ENCODE measurements at regions not wholly inside any gene's neighbourhood (a gene's known extent, or its start where the extent isn't known, plus 50 kb on each side); places are given as distances from the start of the nearest gene placed in this dataset.
A peak's percentile ranks its signal among the peaks of the same experiment; 100 is the strongest.

GRCh38 chr6:53433261-53433950 is 84.7 kb upstream of the ELOVL5 start:
- no peaks in the 10 kb centered on the region for H3K9me3 ChIP-seq (ENCODE audit: control insufficient read depth in 2 of 2, insufficient read depth in 1 of 2, low read depth in 1 of 2, low read length in 1 of 2)
- H3K36me3 ChIP-seq (ENCODE audit: control insufficient read depth in 3 of 3, insufficient read depth in 2 of 3, low read depth in 1 of 3, low read length in 3 of 3) = no peaks in the 10 kb centered on the region
- H3K27me3 ChIP-seq (ENCODE audit: control insufficient read depth in 3 of 3, insufficient read depth in 3 of 3, low read length in 3 of 3) = no peaks in the 10 kb centered on the region
- no peak overlapping the region for H3K4me3 ChIP-seq (ENCODE audit: low read depth in 1 of 3, low read length in 3 of 3)
- no peaks in the 10 kb centered on the region for H3K4me1 ChIP-seq (ENCODE audit: control insufficient read depth in 3 of 3, insufficient read depth in 2 of 3, low read depth in 1 of 3, low read length in 2 of 3)
- no peak overlapping the region for H3K27ac ChIP-seq (ENCODE audit: low read depth in 1 of 3, low read length in 2 of 3)
- 35 to 54% (median 35%) methylated on average over 4 of the region's 4 CpGs for WGBS, 3 donors
- DNase-seq = no peak
- no peak for FAIRE-seq

GRCh38 chr6:53432318-53433161 is 83.8 kb upstream of the ELOVL5 start:
- Histone ChIP-seq H3K36me3 (ENCODE audit: control insufficient read depth in 3 of 3, insufficient read depth in 2 of 3, low read depth in 1 of 3, low read length in 3 of 3) (no peaks in the 10 kb centered on the region), H3K27ac (ENCODE audit: low read depth in 1 of 3, low read length in 2 of 3) (no peak overlapping the region), H3K4me1 (ENCODE audit: control insufficient read depth in 3 of 3, insufficient read depth in 2 of 3, low read depth in 1 of 3, low read length in 2 of 3) (no peaks in the 10 kb centered on the region), H3K4me3 (ENCODE audit: low read depth in 1 of 3, low read length in 3 of 3) (no peak overlapping the region), H3K27me3 (ENCODE audit: control insufficient read depth in 3 of 3, insufficient read depth in 3 of 3, low read length in 3 of 3) (no peaks in the 10 kb centered on the region), H3K9me3 (ENCODE audit: control insufficient read depth in 2 of 2, insufficient read depth in 1 of 2, low read depth in 1 of 2, low read length in 1 of 2) (no peaks in the 10 kb centered on the region)
- no peak for FAIRE-seq
- peak in 1 of 2 donors; percentile 26 for DNase-seq
- 73 to 83% (median 74%) methylated on average over 8 of the region's 8 CpGs for WGBS, 3 donors

GRCh38 chr6:53431704-53432103 is 83.0 kb upstream of the ELOVL5 start:
- H3K9me3 ChIP-seq (ENCODE audit: control insufficient read depth in 2 of 2, insufficient read depth in 1 of 2, low read depth in 1 of 2, low read length in 1 of 2) = no peaks in the 10 kb centered on the region
- no peaks in the 10 kb centered on the region for H3K36me3 ChIP-seq (ENCODE audit: control insufficient read depth in 3 of 3, insufficient read depth in 2 of 3, low read depth in 1 of 3, low read length in 3 of 3)
- H3K27ac ChIP-seq (ENCODE audit: low read depth in 1 of 3, low read length in 2 of 3) = no peak overlapping the region
- peak in 1 of 2 donors; percentile 9 for DNase-seq
- no peak overlapping the region for H3K4me3 ChIP-seq (ENCODE audit: low read depth in 1 of 3, low read length in 3 of 3)
- FAIRE-seq = no peak
- WGBS, 3 donors = 68 to 82% (median 77%) methylated on average over 4 of the region's 4 CpGs
- no peaks in the 10 kb centered on the region for H3K4me1 ChIP-seq (ENCODE audit: control insufficient read depth in 3 of 3, insufficient read depth in 2 of 3, low read depth in 1 of 3, low read length in 2 of 3)
- H3K27me3 ChIP-seq (ENCODE audit: control insufficient read depth in 3 of 3, insufficient read depth in 3 of 3, low read length in 3 of 3) = no peaks in the 10 kb centered on the region

GRCh38 chr6:53429401-53429800 is 80.7 kb upstream of the ELOVL5 start:
- no peak for DNase-seq
- Histone ChIP-seq H3K36me3 (ENCODE audit: control insufficient read depth in 3 of 3, insufficient read depth in 2 of 3, low read depth in 1 of 3, low read length in 3 of 3) (no peaks in the 10 kb centered on the region), H3K27ac (ENCODE audit: low read depth in 1 of 3, low read length in 2 of 3) (no peak overlapping the region), H3K9me3 (ENCODE audit: control insufficient read depth in 2 of 2, insufficient read depth in 1 of 2, low read depth in 1 of 2, low read length in 1 of 2) (no peaks in the 10 kb centered on the region), H3K4me1 (ENCODE audit: control insufficient read depth in 3 of 3, insufficient read depth in 2 of 3, low read depth in 1 of 3, low read length in 2 of 3) (no peaks in the 10 kb centered on the region), H3K27me3 (ENCODE audit: control insufficient read depth in 3 of 3, insufficient read depth in 3 of 3, low read length in 3 of 3) (no peaks in the 10 kb centered on the region), H3K4me3 (ENCODE audit: low read depth in 1 of 3, low read length in 3 of 3) (no peak overlapping the region)
- FAIRE-seq = no peak

- 77 to 93% (median 82%) methylated on average over 1 of the region's 1 CpG for WGBS, 3 donors
- DNase-seq (no peak), FAIRE-seq (no peak)
- Histone ChIP-seq H3K4me1 (ENCODE audit: control insufficient read depth in 3 of 3, insufficient read depth in 2 of 3, low read depth in 1 of 3, low read length in 2 of 3) (no peaks in the 10 kb centered on the region), H3K4me3 (ENCODE audit: low read depth in 1 of 3, low read length in 3 of 3) (no peak overlapping the region), H3K9me3 (ENCODE audit: control insufficient read depth in 2 of 2, insufficient read depth in 1 of 2, low read depth in 1 of 2, low read length in 1 of 2) (no peaks in the 10 kb centered on the region), H3K27ac (ENCODE audit: low read depth in 1 of 3, low read length in 2 of 3) (no peak overlapping the region), H3K36me3 (ENCODE audit: control insufficient read depth in 3 of 3, insufficient read depth in 2 of 3, low read depth in 1 of 3, low read length in 3 of 3) (no peaks in the 10 kb centered on the region), H3K27me3 (ENCODE audit: control insufficient read depth in 3 of 3, insufficient read depth in 3 of 3, low read length in 3 of 3) (no peaks in the 10 kb centered on the region)
These were observed 80.1 kb upstream of the ELOVL5 start for GRCh38 chr6:53428886-53429285.

- no peaks in the 10 kb centered on the region for H3K27me3 ChIP-seq (ENCODE audit: control insufficient read depth in 3 of 3, insufficient read depth in 3 of 3, low read length in 3 of 3)
- H3K4me3 ChIP-seq (ENCODE audit: low read depth in 1 of 3, low read length in 3 of 3) = no peak overlapping the region
- FAIRE-seq (no peak), DNase-seq (no peak)
- H3K27ac ChIP-seq (ENCODE audit: low read depth in 1 of 3, low read length in 2 of 3) = no peak overlapping the region
- H3K9me3 ChIP-seq (ENCODE audit: control insufficient read depth in 2 of 2, insufficient read depth in 1 of 2, low read depth in 1 of 2, low read length in 1 of 2) = no peaks in the 10 kb centered on the region
- H3K36me3 ChIP-seq (ENCODE audit: control insufficient read depth in 3 of 3, insufficient read depth in 2 of 3, low read depth in 1 of 3, low read length in 3 of 3) = no peaks in the 10 kb centered on the region
- H3K4me1 ChIP-seq (ENCODE audit: control insufficient read depth in 3 of 3, insufficient read depth in 2 of 3, low read depth in 1 of 3, low read length in 2 of 3) = no peaks in the 10 kb centered on the region
- WGBS, 3 donors = 70 to 78% (median 77%) methylated on average over 4 of the region's 4 CpGs
These were observed 78.0 kb upstream of the ELOVL5 start for GRCh38 chr6:53426667-53427270.

- Histone ChIP-seq H3K27me3 (ENCODE audit: control insufficient read depth in 3 of 3, insufficient read depth in 3 of 3, low read length in 3 of 3) (no peaks in the 10 kb centered on the region), H3K9me3 (ENCODE audit: control insufficient read depth in 2 of 2, insufficient read depth in 1 of 2, low read depth in 1 of 2, low read length in 1 of 2) (no peaks in the 10 kb centered on the region), H3K36me3 (ENCODE audit: control insufficient read depth in 3 of 3, insufficient read depth in 2 of 3, low read depth in 1 of 3, low read length in 3 of 3) (no peaks in the 10 kb centered on the region), H3K4me3 (ENCODE audit: low read depth in 1 of 3, low read length in 3 of 3) (no peak overlapping the region), H3K4me1 (ENCODE audit: control insufficient read depth in 3 of 3, insufficient read depth in 2 of 3, low read depth in 1 of 3, low read length in 2 of 3) (no peaks in the 10 kb centered on the region), H3K27ac (ENCODE audit: low read depth in 1 of 3, low read length in 2 of 3) (no peak overlapping the region)
- DNase-seq (no peak), FAIRE-seq (no peak)
- 94 to 95% (median 95%) methylated on average over 3 of the region's 3 CpGs for WGBS, 3 donors
These were observed 77.4 kb upstream of the ELOVL5 start for GRCh38 chr6:53426117-53426516.

- no peak for FAIRE-seq
These were observed 76.4 kb upstream of the ELOVL5 start for GRCh38 chr6:53424976-53425718.

More at GRCh38 chr6:53424976-53425718, 76.4 kb upstream of the ELOVL5 start:
- Histone ChIP-seq H3K27me3 (ENCODE audit: control insufficient read depth in 3 of 3, insufficient read depth in 3 of 3, low read length in 3 of 3) (no peaks in the 10 kb centered on the region), H3K4me3 (ENCODE audit: low read depth in 1 of 3, low read length in 3 of 3) (no peak overlapping the region), H3K4me1 (ENCODE audit: control insufficient read depth in 3 of 3, insufficient read depth in 2 of 3, low read depth in 1 of 3, low read length in 2 of 3) (no peaks in the 10 kb centered on the region), H3K27ac (ENCODE audit: low read depth in 1 of 3, low read length in 2 of 3) (no peak overlapping the region), H3K36me3 (ENCODE audit: control insufficient read depth in 3 of 3, insufficient read depth in 2 of 3, low read depth in 1 of 3, low read length in 3 of 3) (no peaks in the 10 kb centered on the region), H3K9me3 (ENCODE audit: control insufficient read depth in 2 of 2, insufficient read depth in 1 of 2, low read depth in 1 of 2, low read length in 1 of 2) (no peaks in the 10 kb centered on the region)
- 81 to 85% (median 83%) methylated on average over 9 of the region's 9 CpGs for WGBS, 3 donors
- DNase-seq = no peak

Data from small intestine (tissue), 7 donors.